GM23338 (cell line): ENCODE measurements at regions not wholly inside any gene's neighbourhood (a gene's known extent, or its start where the extent isn't known, plus 50 kb on each side); places are given as distances from the start of the nearest gene placed in this dataset.

ENCODE experiments used
- ATAC-seq: fragments of 200-7000 bp; cut with Tn5 transposase; 3 replicates; pipeline ENCODE4 v1.9.1; 2020
- DNase-seq: peaks from one replicate; pipeline ENCODE4 v3.0.0-alpha.2; 2015; ENCODE audit warnings: low spot score
- H2AFZ ChIP-seq: fragments of 200-600 bp; sonication (generic); 2 replicates; pipeline ENCODE4 v1.8.0; 2016; ENCODE audit warnings: antibody characterized with exemption, mild to moderate bottlenecking, moderate library complexity
- H3F3A ChIP-seq: fragments of 200-600 bp; sonication (generic); replicated peaks from 2 replicates; pipeline ENCODE4 v1.8.0; 2017; ENCODE audit warnings: antibody characterized with exemption, mixed run types, low read depth
- H3K27ac ChIP-seq: fragments of 200-600 bp; sonication (generic); 2 replicates; pipeline ENCODE4 v1.6.1; 2016; ENCODE audit warnings: low read depth
- H3K27me3 ChIP-seq: fragments of 200-600 bp; sonication (generic); 2 replicates; pipeline ENCODE4 v1.8.0; 2016; ENCODE audit warnings: mild to moderate bottlenecking, mixed run types, moderate library complexity; ENCODE audit not compliant: insufficient read depth
- H3K36me3 ChIP-seq: fragments of 200-600 bp; sonication (generic); 2 replicates; pipeline ENCODE4 v1.8.0; 2016; ENCODE audit warnings: mild to moderate bottlenecking; ENCODE audit not compliant: insufficient read depth
- H3K4me1 ChIP-seq: fragments of 200-600 bp; sonication (generic); 2 replicates; pipeline ENCODE4 v1.8.0; 2016; ENCODE audit warnings: mild to moderate bottlenecking, moderate library complexity; ENCODE audit not compliant: insufficient read depth
- H3K4me2 ChIP-seq: fragments of 200-600 bp; sonication (generic); 2 replicates; pipeline ENCODE4 v1.7.1; 2017; ENCODE audit warnings: mixed run types
- H3K4me3 ChIP-seq: fragments of 200-600 bp; sonication (generic); 2 replicates; pipeline ENCODE4 v1.6.1; 2016; ENCODE audit warnings: mixed run types
- H3K79me2 ChIP-seq: fragments of 200-600 bp; sonication (generic); replicated peaks from 2 replicates; pipeline ENCODE4 v1.8.0; 2017; ENCODE audit warnings: mild to moderate bottlenecking; ENCODE audit not compliant: insufficient read depth
- H3K9me2 ChIP-seq: fragments of 200-600 bp; sonication (generic); 2 replicates; pipeline ENCODE4 v1.8.0; 2017; ENCODE audit not compliant: insufficient read depth
- H4K20me1 ChIP-seq: fragments of 200-600 bp; sonication (generic); replicated peaks from 2 replicates; pipeline ENCODE4 v1.8.0; 2017; ENCODE audit warnings: mild to moderate bottlenecking; ENCODE audit not compliant: insufficient read depth
- H3K27ac Mint-ChIP-seq: 2 replicates; pipeline ENCODE4 v1.8.0; 2020; ENCODE audit warnings: inconsistent platforms, mild to moderate bottlenecking, moderate library complexity, mixed read lengths
- H3K27me3 Mint-ChIP-seq: 3 replicates; pipeline ENCODE4 v1.8.0; 2022; ENCODE audit warnings: low read depth, mild to moderate bottlenecking, moderate library complexity, mixed read lengths, inconsistent platforms; ENCODE audit not compliant: insufficient read depth, poor library complexity
- H3K36me3 Mint-ChIP-seq: 3 replicates; pipeline ENCODE4 v1.8.0; 2021; ENCODE audit warnings: low read depth, mild to moderate bottlenecking, inconsistent platforms, moderate library complexity, mixed read lengths
- H3K4me1 Mint-ChIP-seq: 3 replicates; pipeline ENCODE4 v1.8.0; 2020; ENCODE audit warnings: mild to moderate bottlenecking, inconsistent platforms, mixed read lengths
- H3K4me3 Mint-ChIP-seq: 3 replicates; pipeline ENCODE4 v1.8.0; 2021; ENCODE audit warnings: moderate library complexity, mild to moderate bottlenecking, inconsistent platforms, mixed read lengths
- H3K9me3 Mint-ChIP-seq: 3 replicates; pipeline ENCODE4 v1.8.0; 2020; ENCODE audit warnings: moderate library complexity, mild to moderate bottlenecking, inconsistent platforms, mixed read lengths
- ETS1 ChIP-seq: IDR thresholded peaks from 2 replicates; pipeline ENCODE4 v1.6.1; 2016; ENCODE audit warnings: antibody characterized with exemption
- EZH2 ChIP-seq: fragments of 200-600 bp; sonication (generic); IDR thresholded peaks from one replicate; pipeline ENCODE4 v1.8.0; 2017; ENCODE audit warnings: antibody characterized with exemption, mild to moderate bottlenecking, low read depth; ENCODE audit not compliant: unreplicated experiment
- EZH2phosphoT487 ChIP-seq: fragments of 200-600 bp; sonication (generic); IDR thresholded peaks from one replicate; pipeline ENCODE4 v1.8.1; 2018; ENCODE audit warnings: antibody characterized with exemption; ENCODE audit not compliant: unreplicated experiment
- JUNB ChIP-seq: IDR thresholded peaks from one replicate; pipeline ENCODE4 v1.6.1; 2016; ENCODE audit warnings: antibody characterized with exemption; ENCODE audit not compliant: unreplicated experiment
- NANOG ChIP-seq: IDR thresholded peaks from 2 replicates; pipeline ENCODE4 v1.6.1; 2016; ENCODE audit warnings: antibody characterized with exemption, borderline replicate concordance
- REST ChIP-seq: IDR thresholded peaks from one replicate; pipeline ENCODE4 v1.6.1; 2018; ENCODE audit warnings: antibody characterized with exemption; ENCODE audit not compliant: unreplicated experiment
- STAT1 ChIP-seq: IDR thresholded peaks from one replicate; pipeline ENCODE4 v1.6.1; 2016; ENCODE audit warnings: antibody characterized with exemption; ENCODE audit not compliant: unreplicated experiment
- ZNF114 ChIP-seq: fragments of 250-450 bp; sonication (Bioruptor Pico); IDR thresholded peaks from 2 replicates; pipeline ENCODE4 v1.5.0; 2020; ENCODE audit warnings: mild to moderate bottlenecking, moderate library complexity
- ZNF331 ChIP-seq: fragments of 250-450 bp; sonication (Bioruptor Pico); IDR thresholded peaks from 2 replicates; pipeline ENCODE4 v1.5.0; 2020; ENCODE audit warnings: low read depth, mild to moderate bottlenecking, moderate library complexity
- TF ChIP-seq, protein P1 (sequence below): fragments of 250-450 bp; sonication (Bioruptor Pico); IDR thresholded peaks from 2 replicates; pipeline ENCODE4 v1.5.0; 2020; ENCODE audit warnings: mild to moderate bottlenecking, moderate library complexity

DNA sequence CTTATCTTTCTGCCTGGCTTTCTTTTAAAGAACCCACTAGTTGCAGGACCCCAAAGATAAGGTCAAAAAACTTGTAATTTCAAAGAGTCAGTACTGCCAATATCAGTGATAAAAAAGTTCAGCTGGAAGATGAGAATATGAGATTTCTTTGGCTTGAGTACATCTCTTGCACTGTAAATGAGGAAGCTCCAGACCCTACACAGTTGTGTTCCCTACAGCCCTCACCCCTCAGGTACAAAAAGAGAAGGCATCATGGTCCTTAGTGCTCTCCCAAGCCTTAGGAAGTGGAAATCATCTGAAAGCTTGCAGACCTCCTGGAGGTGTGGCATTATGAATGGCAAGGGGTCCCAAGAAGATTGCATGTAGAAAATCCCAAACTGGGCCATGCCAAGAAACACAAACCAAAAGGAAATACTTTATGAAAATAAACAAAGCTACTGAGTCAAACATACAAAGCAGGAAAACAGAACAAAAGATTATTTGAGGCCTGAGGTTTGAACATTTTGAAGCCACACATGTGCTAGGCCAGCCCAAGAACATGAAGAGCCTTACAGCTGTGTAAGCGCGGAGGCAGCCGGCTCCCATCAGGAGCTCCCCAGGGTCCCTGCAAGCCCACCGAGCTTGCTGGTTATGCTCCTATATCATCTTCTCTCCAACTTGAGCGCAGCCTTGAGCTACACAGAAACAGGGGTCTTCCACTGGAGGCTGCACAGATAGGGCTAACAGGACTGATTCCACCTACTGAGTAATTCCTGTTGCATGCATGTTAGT lies 217.0 kb downstream of the OSR1 start:
- H3K9me2 ChIP-seq = 0 out of 2 replicates have a peak, but pooled peaks cover 10% of the 10 kb centered on the region
- no peak overlapping the region for H3K4me3 ChIP-seq
- no peaks in the 10 kb centered on the region for H3K27me3 ChIP-seq
- Mint-ChIP-seq H3K4me3 (no peak overlapping the region), H3K9me3 (no peaks in the 10 kb centered on the region), H3K4me1 (peaks cover 23% of the 10 kb centered on the region; the same call in 2 of the 3 replicates), H3K27me3 (no peaks in the 10 kb centered on the region), H3K27ac (peak overlapping the region; percentile 51; the same call in 1 of the 2 replicates), H3K36me3 (no peaks in the 10 kb centered on the region)
- H3K27ac ChIP-seq = no peak overlapping the region
- no peak for ATAC-seq
- no peaks in the 10 kb centered on the region for H4K20me1 ChIP-seq
- H3K4me2 ChIP-seq = no peak overlapping the region
- DNase-seq = no peak
- peaks cover 8% of the 10 kb centered on the region; the same call in 1 of the 2 replicates for H3K4me1 ChIP-seq
- no peaks in the 10 kb centered on the region for H3K36me3 ChIP-seq
- H3F3A ChIP-seq = no peaks in the 10 kb centered on the region
- no peak overlapping the region for H2AFZ ChIP-seq
- H3K79me2 ChIP-seq = no peaks in the 10 kb centered on the region
- TF ChIP-seq EZH2phosphoT487 (no peak), ZNF114 (CRISPR knock-in tag) (no peak), NANOG (no peak), REST (no peak), ZNF331 (no peak), ETS1 (no peak), JUNB (no peak), EZH2 (no peak), STAT1 (no peak)
- TF ChIP-seq, protein P1, sequence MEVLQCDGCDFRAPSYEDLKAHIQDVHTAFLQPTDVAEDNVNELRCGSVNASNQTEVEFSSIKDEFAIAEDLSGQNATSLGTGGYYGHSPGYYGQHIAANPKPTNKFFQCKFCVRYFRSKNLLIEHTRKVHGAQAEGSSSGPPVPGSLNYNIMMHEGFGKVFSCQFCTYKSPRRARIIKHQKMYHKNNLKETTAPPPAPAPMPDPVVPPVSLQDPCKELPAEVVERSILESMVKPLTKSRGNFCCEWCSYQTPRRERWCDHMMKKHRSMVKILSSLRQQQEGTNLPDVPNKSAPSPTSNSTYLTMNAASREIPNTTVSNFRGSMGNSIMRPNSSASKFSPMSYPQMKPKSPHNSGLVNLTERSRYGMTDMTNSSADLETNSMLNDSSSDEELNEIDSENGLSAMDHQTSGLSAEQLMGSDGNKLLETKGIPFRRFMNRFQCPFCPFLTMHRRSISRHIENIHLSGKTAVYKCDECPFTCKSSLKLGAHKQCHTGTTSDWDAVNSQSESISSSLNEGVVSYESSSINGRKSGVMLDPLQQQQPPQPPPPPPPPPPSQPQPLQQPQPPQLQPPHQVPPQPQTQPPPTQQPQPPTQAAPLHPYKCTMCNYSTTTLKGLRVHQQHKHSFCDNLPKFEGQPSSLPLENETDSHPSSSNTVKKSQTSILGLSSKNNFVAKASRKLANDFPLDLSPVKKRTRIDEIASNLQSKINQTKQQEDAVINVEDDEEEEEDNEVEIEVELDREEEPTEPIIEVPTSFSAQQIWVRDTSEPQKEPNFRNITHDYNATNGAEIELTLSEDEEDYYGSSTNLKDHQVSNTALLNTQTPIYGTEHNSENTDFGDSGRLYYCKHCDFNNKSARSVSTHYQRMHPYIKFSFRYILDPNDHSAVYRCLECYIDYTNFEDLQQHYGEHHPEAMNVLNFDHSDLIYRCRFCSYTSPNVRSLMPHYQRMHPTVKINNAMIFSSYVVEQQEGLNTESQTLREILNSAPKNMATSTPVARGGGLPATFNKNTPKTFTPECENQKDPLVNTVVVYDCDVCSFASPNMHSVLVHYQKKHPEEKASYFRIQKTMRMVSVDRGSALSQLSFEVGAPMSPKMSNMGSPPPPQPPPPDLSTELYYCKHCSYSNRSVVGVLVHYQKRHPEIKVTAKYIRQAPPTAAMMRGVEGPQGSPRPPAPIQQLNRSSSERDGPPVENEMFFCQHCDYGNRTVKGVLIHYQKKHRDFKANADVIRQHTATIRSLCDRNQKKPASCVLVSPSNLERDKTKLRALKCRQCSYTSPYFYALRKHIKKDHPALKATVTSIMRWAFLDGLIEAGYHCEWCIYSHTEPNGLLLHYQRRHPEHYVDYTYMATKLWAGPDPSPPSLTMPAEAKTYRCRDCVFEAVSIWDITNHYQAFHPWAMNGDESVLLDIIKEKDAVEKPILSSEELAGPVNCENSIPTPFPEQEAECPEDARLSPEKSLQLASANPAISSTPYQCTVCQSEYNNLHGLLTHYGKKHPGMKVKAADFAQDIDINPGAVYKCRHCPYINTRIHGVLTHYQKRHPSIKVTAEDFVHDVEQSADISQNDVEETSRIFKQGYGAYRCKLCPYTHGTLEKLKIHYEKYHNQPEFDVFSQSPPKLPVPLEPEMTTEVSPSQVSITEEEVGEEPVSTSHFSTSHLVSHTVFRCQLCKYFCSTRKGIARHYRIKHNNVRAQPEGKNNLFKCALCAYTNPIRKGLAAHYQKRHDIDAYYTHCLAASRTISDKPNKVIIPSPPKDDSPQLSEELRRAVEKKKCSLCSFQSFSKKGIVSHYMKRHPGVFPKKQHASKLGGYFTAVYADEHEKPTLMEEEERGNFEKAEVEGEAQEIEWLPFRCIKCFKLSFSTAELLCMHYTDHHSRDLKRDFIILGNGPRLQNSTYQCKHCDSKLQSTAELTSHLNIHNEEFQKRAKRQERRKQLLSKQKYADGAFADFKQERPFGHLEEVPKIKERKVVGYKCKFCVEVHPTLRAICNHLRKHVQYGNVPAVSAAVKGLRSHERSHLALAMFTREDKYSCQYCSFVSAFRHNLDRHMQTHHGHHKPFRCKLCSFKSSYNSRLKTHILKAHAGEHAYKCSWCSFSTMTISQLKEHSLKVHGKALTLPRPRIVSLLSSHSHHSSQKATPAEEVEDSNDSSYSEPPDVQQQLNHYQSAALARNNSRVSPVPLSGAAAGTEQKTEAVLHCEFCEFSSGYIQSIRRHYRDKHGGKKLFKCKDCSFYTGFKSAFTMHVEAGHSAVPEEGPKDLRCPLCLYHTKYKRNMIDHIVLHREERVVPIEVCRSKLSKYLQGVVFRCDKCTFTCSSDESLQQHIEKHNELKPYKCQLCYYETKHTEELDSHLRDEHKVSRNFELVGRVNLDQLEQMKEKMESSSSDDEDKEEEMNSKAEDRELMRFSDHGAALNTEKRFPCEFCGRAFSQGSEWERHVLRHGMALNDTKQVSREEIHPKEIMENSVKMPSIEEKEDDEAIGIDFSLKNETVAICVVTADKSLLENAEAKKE (CRISPR knock-in tag) = no peak
